Endothelial cell of umbilical vein (primary cell): ENCODE measurements at regions not wholly inside any gene's neighbourhood (a gene's known extent, or its start where the extent isn't known, plus 50 kb on each side); places are given as distances from the start of the nearest gene placed in this dataset.

Experiments used
- BruUV-seq: library from RNA; stranded (reverse); fragments of 400-500 nt; replicated peaks from 2 replicates; lab custom pipeline; 2021; lab: Mats Ljungman, UMichigan
- CTCF ChIA-PET: fragments of 300-600, 350-600 bp; sonication (Branson Sonifier 250); formaldehyde crosslinking; loops from one replicate; lab custom pipeline; 2021; ENCODE audit warnings: antibody characterized with exemption, inconsistent platforms; lab: Charles Lee
- POLR2A ChIA-PET: fragments of 300-600, 350-600 bp; sonication (Branson Sonifier 250); formaldehyde crosslinking; loops from one replicate; lab custom pipeline; 2021; ENCODE audit warnings: antibody characterized with exemption, inconsistent platforms; lab: Charles Lee
- DNase-seq: peaks from one replicate; pipeline ENCODE4 v3.0.0-alpha.2; 2011; ENCODE audit warnings: low read depth, low spot score
- FAIRE-seq: peaks from 2 replicates; lab custom pipeline; 2011; peaks lifted over from hg19 to GRCh38; lab: Jason Lieb, UNC
- H2AFZ ChIP-seq: 2 replicates; pipeline ENCODE4 v1.6.0; 2012; ENCODE audit warnings: low read depth, low read length, control low read depth, inconsistent platforms
- H3K27ac ChIP-seq: 2 replicates; pipeline ENCODE4 v1.5.1; 2011; ENCODE audit warnings: low read depth, mild to moderate bottlenecking, control low read depth, low read length, moderate library complexity; ENCODE audit not compliant: insufficient read depth
- H3K27me3 ChIP-seq, 2 experiments: 2 replicates each; pipeline versions ENCODE4 v1.6.0 to v1.6.1; 2011; ENCODE audit warnings: low read length in 2 of 2, mixed read lengths in 1 of 2; ENCODE audit not compliant: control insufficient read depth in 2 of 2, insufficient read depth in 2 of 2
- H3K36me3 ChIP-seq, 2 experiments: 2 replicates in 1 of 2; 3 replicates in 1 of 2; pipeline ENCODE4 v1.5.1; 2011; ENCODE audit warnings: low read length in 2 of 2, mild to moderate bottlenecking in 1 of 2, moderate library complexity in 1 of 2; ENCODE audit not compliant: control insufficient read depth in 2 of 2, insufficient read depth in 2 of 2; ENCODE audit errors: extremely low read depth in 1 of 2
- H3K4me1 ChIP-seq: 3 replicates; pipeline ENCODE4 v1.5.1; 2011; ENCODE audit warnings: mild to moderate bottlenecking, low read length; ENCODE audit not compliant: control insufficient read depth, insufficient read depth; ENCODE audit errors: extremely low read depth
- H3K4me2 ChIP-seq: 2 replicates; pipeline ENCODE4 v1.6.1; 2011; ENCODE audit warnings: low read length, control low read depth, mixed read lengths; ENCODE audit not compliant: insufficient read depth
- H3K4me3 ChIP-seq, 3 experiments: fragments of 200-600 bp in 1 of 3; sonication (generic), shearing (Covaris generic) in 1 of 3; replicated peaks in 1 of 3; 2 replicates each; pipeline ENCODE4 v1.5.1; 2011 to 2016; ENCODE audit warnings: control low read depth in 3 of 3, low read length in 3 of 3, mild to moderate bottlenecking in 2 of 3, inconsistent platforms in 1 of 3, low read depth in 1 of 3, moderate library complexity in 1 of 3; ENCODE audit not compliant: insufficient read depth in 1 of 3
- H3K79me2 ChIP-seq: 2 replicates; pipeline ENCODE4 v1.6.0; 2012; ENCODE audit warnings: low read length, inconsistent platforms; ENCODE audit not compliant: control insufficient read depth, insufficient read depth
- H3K9ac ChIP-seq: replicated peaks from 2 replicates; pipeline ENCODE3; 2011; ENCODE audit warnings: low read length, control low read depth; ENCODE audit not compliant: insufficient read depth; ENCODE audit errors: extremely low read depth
- H3K9me1 ChIP-seq: replicated peaks from 3 replicates; pipeline ENCODE4 v1.6.0; 2011; ENCODE audit warnings: mild to moderate bottlenecking, low read length; ENCODE audit not compliant: control insufficient read depth, insufficient read depth; ENCODE audit errors: extremely low read depth
- H3K9me3 ChIP-seq: replicated peaks from 2 replicates; pipeline ENCODE4 v1.5.1; 2012; ENCODE audit warnings: low read length, inconsistent platforms; ENCODE audit not compliant: control insufficient read depth, insufficient read depth
- H4K20me1 ChIP-seq: replicated peaks from 2 replicates; pipeline ENCODE3; 2011; ENCODE audit warnings: mild to moderate bottlenecking, low read length; ENCODE audit not compliant: control insufficient read depth, insufficient read depth; ENCODE audit errors: extremely low read depth
- EZH2 ChIP-seq: IDR thresholded peaks from 2 replicates; pipeline ENCODE4 v1.6.1; 2012; ENCODE audit warnings: borderline replicate concordance, low read depth, mild to moderate bottlenecking, moderate library complexity, low read length, inconsistent platforms; ENCODE audit not compliant: severe bottlenecking
- FOS ChIP-seq: IDR thresholded peaks from 2 replicates; pipeline ENCODE4 v1.6.1; 2011; ENCODE audit warnings: mild to moderate bottlenecking, low read length, moderate library complexity, borderline replicate concordance; ENCODE audit not compliant: insufficient read depth
- GATA2 ChIP-seq: IDR thresholded peaks from 2 replicates; pipeline ENCODE4 v1.7.0; 2011; ENCODE audit warnings: low read depth, mild to moderate bottlenecking, moderate library complexity, mixed read lengths, low read length; ENCODE audit not compliant: insufficient read length, insufficient read depth
- JUN ChIP-seq: IDR thresholded peaks from 2 replicates; pipeline ENCODE4 v1.6.1; 2011; ENCODE audit warnings: borderline replicate concordance, low read depth; ENCODE audit not compliant: insufficient read length, insufficient read depth
- MYC ChIP-seq: IDR thresholded peaks from one replicate; pipeline ENCODE4 v1.6.1; 2011; ENCODE audit warnings: mild to moderate bottlenecking, low read depth, low read length
- POLR2A ChIP-seq: IDR thresholded peaks from 2 replicates; pipeline ENCODE4 v1.6.1; 2012; ENCODE audit warnings: low read depth, mild to moderate bottlenecking, control low read depth, low read length
- POLR2AphosphoS5 ChIP-seq: IDR thresholded peaks from 2 replicates; pipeline ENCODE4 v1.6.1; 2012; ENCODE audit warnings: low read depth, mild to moderate bottlenecking, control low read depth, low read length, moderate library complexity; ENCODE audit not compliant: insufficient read depth
- dilution Hi-C: fragments of 300-500 bp; cut with MboI; formaldehyde crosslinking; loops from one replicate; pipeline ENCODE4 v1.15.0; 2019; ENCODE audit warnings: low sequenced_read_pairs; ENCODE audit not compliant: extremely low pct_ligation_motif_present
- intact Hi-C: fragments of 100-400 bp; cut with micrococcal nuclease; formaldehyde crosslinking; loops from one replicate; pipeline ENCODE4 v1.10.0; 2022
- TF ChIP-seq, protein P1 (sequence below): IDR thresholded peaks from 2 replicates; pipeline ENCODE4 v1.6.1; 2011; ENCODE audit not compliant: insufficient read depth, insufficient read length
- TF ChIP-seq, protein P2 (sequence below), 2 donors: IDR thresholded peaks; 1 replicate in 1 of 2; 2 replicates in 1 of 2; pipeline ENCODE4 v1.5.1; 2011; ENCODE audit warnings: low read length in 2 of 2, mild to moderate bottlenecking in 2 of 2, moderate library complexity in 2 of 2, control low read depth in 1 of 2, inconsistent platforms in 1 of 2, low read depth in 1 of 2; ENCODE audit not compliant: insufficient read depth in 1 of 2; ENCODE audit errors: extremely low read depth in 1 of 2

DNA sequence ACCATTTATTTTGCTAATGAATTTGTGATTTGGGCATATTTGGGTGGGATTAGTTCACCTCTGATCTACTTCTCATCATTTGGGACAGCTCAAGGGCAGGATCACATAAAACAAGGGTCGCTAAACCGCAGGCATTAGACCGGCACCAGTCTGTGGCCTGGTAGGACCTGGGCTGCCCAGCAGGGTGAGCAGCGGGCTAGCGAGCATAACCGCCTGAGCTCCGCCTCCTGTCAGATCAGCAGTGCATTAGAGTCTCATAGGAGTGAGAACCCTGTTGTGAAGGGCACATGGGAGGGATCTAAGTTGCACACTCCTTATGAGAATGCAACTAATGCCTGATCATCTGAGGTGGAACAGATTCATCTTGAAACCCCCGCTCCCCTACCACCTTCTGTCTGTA lies 785.3 kb downstream of the TRHDE start:
- H3K9me1 ChIP-seq, result no peaks in the 10 kb centered on the region
- no peak overlapping the region for H3K4me2 ChIP-seq
- no peaks in the 10 kb centered on the region for H3K4me1 ChIP-seq
- no peak overlapping the region for H3K9ac ChIP-seq
- no peak for DNase-seq
- intact Hi-C loops (no loop called here), dilution Hi-C loops (no loop called here)
- ChIA-PET POLR2A (no interaction called here), CTCF (no interaction called here)
- TF ChIP-seq GATA2 (no peak), MYC (no peak)
- TF ChIP-seq, protein P1, sequence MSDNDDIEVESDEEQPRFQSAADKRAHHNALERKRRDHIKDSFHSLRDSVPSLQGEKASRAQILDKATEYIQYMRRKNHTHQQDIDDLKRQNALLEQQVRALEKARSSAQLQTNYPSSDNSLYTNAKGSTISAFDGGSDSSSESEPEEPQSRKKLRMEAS, result no peak
- no peak overlapping the region for H3K4me3 ChIP-seq
- H3K9me3 ChIP-seq, result no peaks in the 10 kb centered on the region
- no peak overlapping the region for H3K27ac ChIP-seq
- no peak for FAIRE-seq
- H4K20me1 ChIP-seq, result no peaks in the 10 kb centered on the region
- H3K36me3 ChIP-seq, result no peaks in the 10 kb centered on the region
- H2AFZ ChIP-seq, result no peak overlapping the region
- no peaks in the 10 kb centered on the region for H3K27me3 ChIP-seq
- no TSS peak for BruUV-seq
- H3K79me2 ChIP-seq, result no peaks in the 10 kb centered on the region

DNA sequence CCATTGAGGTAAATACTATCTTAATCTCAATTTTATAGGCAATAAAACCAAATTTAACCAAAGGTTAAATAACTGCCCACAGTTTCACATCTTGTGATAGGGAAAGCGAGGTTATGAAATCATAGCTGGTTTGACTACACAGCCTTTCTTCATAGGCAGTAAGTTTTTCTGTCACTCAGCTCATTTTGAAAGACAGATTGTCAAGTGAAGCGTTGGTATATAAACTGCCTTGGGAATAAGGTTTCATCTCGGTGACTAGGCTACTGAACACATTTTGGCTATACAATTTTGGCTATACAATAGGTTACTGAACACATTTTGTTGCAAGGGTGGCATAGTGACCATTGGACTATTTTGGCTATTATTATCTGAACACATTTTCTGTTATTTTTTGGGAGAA lies 793.7 kb downstream of the TRHDE start:
- H3K4me3 ChIP-seq, result no peak overlapping the region
- no peak overlapping the region for H3K9ac ChIP-seq
- H3K4me1 ChIP-seq, result no peaks in the 10 kb centered on the region
- ChIA-PET CTCF (no interaction called here), POLR2A (no interaction called here)
- H3K79me2 ChIP-seq, result no peaks in the 10 kb centered on the region
- H3K4me2 ChIP-seq, result no peak overlapping the region
- no peak for DNase-seq
- intact Hi-C loops, result no loop called here
- H3K9me3 ChIP-seq, result peaks cover 5% of the 10 kb centered on the region
- H3K27me3 ChIP-seq, result no peaks in the 10 kb centered on the region
- no peaks in the 10 kb centered on the region for H3K9me1 ChIP-seq
- BruUV-seq, result no TSS peak
- dilution Hi-C loops, result no loop called here
- H3K36me3 ChIP-seq, result no peaks in the 10 kb centered on the region
- H2AFZ ChIP-seq, result no peak overlapping the region
- TF ChIP-seq, protein P1, result no peak
- no peak for TF ChIP-seq POLR2A
- TF ChIP-seq, protein P2, sequence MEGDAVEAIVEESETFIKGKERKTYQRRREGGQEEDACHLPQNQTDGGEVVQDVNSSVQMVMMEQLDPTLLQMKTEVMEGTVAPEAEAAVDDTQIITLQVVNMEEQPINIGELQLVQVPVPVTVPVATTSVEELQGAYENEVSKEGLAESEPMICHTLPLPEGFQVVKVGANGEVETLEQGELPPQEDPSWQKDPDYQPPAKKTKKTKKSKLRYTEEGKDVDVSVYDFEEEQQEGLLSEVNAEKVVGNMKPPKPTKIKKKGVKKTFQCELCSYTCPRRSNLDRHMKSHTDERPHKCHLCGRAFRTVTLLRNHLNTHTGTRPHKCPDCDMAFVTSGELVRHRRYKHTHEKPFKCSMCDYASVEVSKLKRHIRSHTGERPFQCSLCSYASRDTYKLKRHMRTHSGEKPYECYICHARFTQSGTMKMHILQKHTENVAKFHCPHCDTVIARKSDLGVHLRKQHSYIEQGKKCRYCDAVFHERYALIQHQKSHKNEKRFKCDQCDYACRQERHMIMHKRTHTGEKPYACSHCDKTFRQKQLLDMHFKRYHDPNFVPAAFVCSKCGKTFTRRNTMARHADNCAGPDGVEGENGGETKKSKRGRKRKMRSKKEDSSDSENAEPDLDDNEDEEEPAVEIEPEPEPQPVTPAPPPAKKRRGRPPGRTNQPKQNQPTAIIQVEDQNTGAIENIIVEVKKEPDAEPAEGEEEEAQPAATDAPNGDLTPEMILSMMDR (IDR thresholded peaks at IDR 0.05; ENCODE audit: extremely low read depth in 1 of 2, insufficient read depth in 1 of 2, low read depth in 1 of 2, low read length in 2 of 2), result no peak
- TF ChIP-seq MYC, result no peak
- TF ChIP-seq POLR2AphosphoS5, result no peak
- TF ChIP-seq GATA2, result no peak
- TF ChIP-seq FOS, result no peak
- TF ChIP-seq JUN, result no peak
- no peak for TF ChIP-seq EZH2
- FAIRE-seq, result no peak
- H4K20me1 ChIP-seq, result no peaks in the 10 kb centered on the region
- H3K27ac ChIP-seq, result no peak overlapping the region
